Esophagus (tissue), 2 donors: ENCODE measurements at regions not wholly inside any gene's neighbourhood (a gene's known extent, or its start where the extent isn't known, plus 50 kb on each side); places are given as distances from the start of the nearest gene placed in this dataset.
"Not testable (repeated sequence)": the region's sequence is repeated elsewhere in the genome, so short reads cannot be mapped to it uniquely, and the experiment has no call there.

Experiments
- H3K27ac ChIP-seq, 2 donors: one replicate each; pipeline ENCODE4 v1.5.1; 2013; ENCODE audit warnings: low read depth in 2 of 2, mild to moderate bottlenecking in 2 of 2, inconsistent platforms in 1 of 2, low read length in 1 of 2, moderate library complexity in 1 of 2
- H3K27me3 ChIP-seq, 2 donors: one replicate each; pipeline ENCODE4 v1.6.1; 2013; ENCODE audit warnings: low read length in 2 of 2, control low read depth in 1 of 2, mild to moderate bottlenecking in 1 of 2; ENCODE audit not compliant: insufficient read depth in 2 of 2, control insufficient read depth in 1 of 2
- H3K36me3 ChIP-seq, 2 donors: one replicate each; pipeline ENCODE4 v1.6.1; 2013; ENCODE audit warnings: low read length in 1 of 2; ENCODE audit not compliant: control insufficient read depth in 2 of 2, insufficient read depth in 2 of 2
- H3K4me1 ChIP-seq, 2 donors: one replicate each; pipeline ENCODE4 v1.6.1; 2013; ENCODE audit warnings: low read length in 1 of 2; ENCODE audit not compliant: control insufficient read depth in 2 of 2, insufficient read depth in 2 of 2
- H3K4me3 ChIP-seq, 2 donors: one replicate each; pipeline ENCODE4 v1.5.1; 2013; ENCODE audit warnings: low read length in 2 of 2, mild to moderate bottlenecking in 2 of 2, low read depth in 1 of 2, moderate library complexity in 1 of 2
- H3K9me3 ChIP-seq, 2 donors: one replicate each; pipeline ENCODE4 v1.6.1; 2013; ENCODE audit warnings: mild to moderate bottlenecking in 2 of 2, low read depth in 1 of 2, low read length in 1 of 2, moderate library complexity in 1 of 2; ENCODE audit not compliant: control insufficient read depth in 2 of 2, insufficient read depth in 1 of 2
- WGBS, 2 donors: extraction: QIAGEN DNeasy Blood & Tissue Kit; methylation state at CpG; one replicate each; pipeline ENCODE4 v1.1.7; 2013; 5-methylcytosine and 5-hydroxymethylcytosine counted together
- donor health status: healthy with polysubstance abuse.
- donor health status: Bipolar disorder and iron deficiency.

DNA sequence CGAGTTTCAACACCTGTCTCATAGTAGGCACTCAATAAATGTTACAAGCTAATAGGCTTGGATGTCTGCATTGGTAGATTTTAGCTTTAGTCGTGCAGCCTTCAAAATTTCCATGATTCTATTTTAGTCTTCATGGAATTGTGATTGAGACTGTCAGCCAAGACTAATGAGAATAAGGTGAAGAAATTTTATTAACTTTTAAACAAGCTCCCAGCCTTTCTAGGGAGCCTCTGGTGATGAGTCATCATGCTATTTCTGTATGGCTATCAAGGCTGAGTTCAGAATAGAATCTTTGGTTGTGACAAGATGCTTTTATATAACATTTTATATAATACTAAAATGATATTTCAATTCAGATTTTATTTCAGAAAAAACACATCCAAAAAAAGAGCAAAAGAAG lies 685.8 kb downstream of the GABRG1 start:
- Histone ChIP-seq H3K4me1 (no peaks in the 10 kb centered on the region), H3K27me3 (no peaks in the 10 kb centered on the region), H3K27ac (no peak overlapping the region), H3K36me3 (no peaks in the 10 kb centered on the region), H3K4me3 (no peak overlapping the region), H3K9me3 (no peaks in the 10 kb centered on the region)
- 40 to 43% methylated on average over 2 of the region's 2 CpGs for WGBS, 2 donors

DNA sequence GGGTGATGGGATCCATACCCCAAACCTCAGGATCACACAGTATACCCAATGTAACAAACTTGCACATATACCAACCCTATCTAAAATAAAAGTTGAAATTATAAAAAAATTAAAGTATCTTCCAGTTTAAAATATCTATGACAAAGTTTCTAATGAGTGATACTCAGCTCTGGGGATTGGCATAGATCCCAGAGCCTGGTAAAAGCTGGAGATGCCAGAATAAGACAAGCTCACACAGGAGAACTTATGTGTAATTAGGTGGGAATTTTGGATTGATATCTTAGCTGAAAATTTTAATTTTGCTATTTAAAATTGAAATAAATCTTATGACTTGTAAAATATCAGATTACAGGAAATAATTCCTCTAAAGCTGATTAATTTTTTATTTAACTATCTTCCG lies 686.5 kb downstream of the GABRG1 start:
- H3K27ac ChIP-seq, result no peak overlapping the region
- WGBS, 2 donors, result 79 to 84% methylated on average over 1 of the region's 1 CpG
- H3K36me3 ChIP-seq, result no peaks in the 10 kb centered on the region
- H3K9me3 ChIP-seq, result no peaks in the 10 kb centered on the region
- H3K27me3 ChIP-seq, result no peaks in the 10 kb centered on the region
- no peak overlapping the region for H3K4me3 ChIP-seq
- no peaks in the 10 kb centered on the region for H3K4me1 ChIP-seq

DNA sequence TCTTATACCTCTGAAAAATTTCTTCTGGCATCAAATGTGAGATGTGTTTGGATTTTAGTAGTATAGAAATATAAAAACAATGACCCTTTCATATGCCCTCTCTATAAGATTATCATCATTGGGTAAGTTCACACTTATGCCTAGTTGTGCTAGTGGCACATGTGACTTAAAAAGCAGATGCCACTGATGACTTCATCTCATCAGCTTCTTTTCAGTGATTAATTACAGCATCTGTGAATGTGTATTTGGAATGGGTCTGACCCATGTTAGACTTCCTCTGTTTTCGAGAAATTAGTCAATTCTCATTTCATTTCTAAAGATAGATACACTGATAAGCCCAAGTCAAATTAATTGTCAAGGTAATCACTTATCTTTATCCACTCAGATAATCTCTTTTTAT lies 698.7 kb downstream of the GABRG1 start:
- Histone ChIP-seq H3K4me1 (no peaks in the 10 kb centered on the region), H3K9me3 (peaks cover 0 to 4% of the 10 kb centered on the region in 2 donors), H3K4me3 (no peak overlapping the region), H3K27me3 (no peaks in the 10 kb centered on the region), H3K36me3 (no peaks in the 10 kb centered on the region), H3K27ac (no peak overlapping the region)
- WGBS, 2 donors, result 69 to 82% methylated on average over 1 of the region's 1 CpG

DNA sequence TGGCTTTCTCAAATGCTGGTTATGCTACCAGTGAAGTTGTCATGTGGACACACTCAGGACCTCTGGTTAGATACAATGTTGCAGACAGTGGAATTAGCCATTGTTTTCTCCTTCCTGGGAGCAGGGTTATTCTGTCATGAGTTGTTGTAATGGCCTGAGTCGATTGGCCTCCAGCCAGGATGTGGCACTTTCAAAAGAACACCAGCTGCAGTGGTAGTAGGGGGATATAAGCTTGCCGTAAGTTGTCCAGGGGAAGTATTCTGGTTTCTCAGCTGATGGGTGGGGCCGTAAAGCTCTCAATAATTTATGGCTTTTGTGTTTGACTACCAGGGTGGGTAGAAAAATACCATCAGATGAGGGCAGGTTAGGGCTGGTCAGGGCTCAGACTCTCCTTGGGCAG lies 697.5 kb upstream of the GNPDA2 start:
- H3K9me3 ChIP-seq, result peaks cover 4% of the 10 kb centered on the region in 2 donors
- WGBS, 2 donors, result 51 to 56% methylated on average over 3 of the region's 3 CpGs
- no peaks in the 10 kb centered on the region for H3K4me1 ChIP-seq

DNA sequence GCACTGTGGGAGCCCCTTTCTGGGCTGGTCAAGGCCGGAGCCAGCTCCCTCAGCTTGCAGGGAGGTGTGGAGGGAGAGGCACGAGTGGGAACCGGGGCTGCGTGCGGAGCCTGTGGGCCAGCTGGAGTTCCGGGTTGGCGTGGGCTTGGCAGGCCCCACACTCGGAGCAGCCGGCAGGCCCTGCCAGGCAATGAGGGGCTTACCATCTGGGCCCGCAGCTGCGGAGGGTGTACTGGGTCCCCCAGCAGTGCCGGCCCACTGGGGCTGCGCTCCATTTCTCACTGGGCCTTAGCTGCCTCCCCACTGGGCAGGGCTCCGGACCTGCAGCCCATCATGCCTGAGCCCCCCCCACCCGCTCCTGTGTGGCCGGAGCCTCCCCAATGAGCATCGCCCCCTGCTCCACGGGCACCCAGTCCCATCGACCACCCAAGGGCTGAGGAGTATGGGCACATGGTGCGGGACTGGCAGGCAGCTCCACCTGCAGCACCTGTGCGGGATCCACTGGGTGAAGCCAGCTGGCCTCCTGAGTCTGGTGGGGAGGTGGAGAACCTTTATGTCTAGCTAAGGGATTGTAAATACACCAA lies 693.8 kb upstream of the GNPDA2 start:
- H3K4me1 ChIP-seq, H3K4me3 ChIP-seq, H3K27ac ChIP-seq, H3K9me3 ChIP-seq, H3K36me3 ChIP-seq, H3K27me3 ChIP-seq: not testable (repeated sequence)
- WGBS, 2 donors, result 88 to 94% methylated on average over 12 to 21 of the region's 21 CpGs

More for the DNA sequence above, 697.5 kb upstream of the GNPDA2 start:
- no peak overlapping the region for H3K4me3 ChIP-seq
- no peaks in the 10 kb centered on the region for H3K36me3 ChIP-seq
- no peak overlapping the region for H3K27ac ChIP-seq
- H3K27me3 ChIP-seq, result no peaks in the 10 kb centered on the region

DNA sequence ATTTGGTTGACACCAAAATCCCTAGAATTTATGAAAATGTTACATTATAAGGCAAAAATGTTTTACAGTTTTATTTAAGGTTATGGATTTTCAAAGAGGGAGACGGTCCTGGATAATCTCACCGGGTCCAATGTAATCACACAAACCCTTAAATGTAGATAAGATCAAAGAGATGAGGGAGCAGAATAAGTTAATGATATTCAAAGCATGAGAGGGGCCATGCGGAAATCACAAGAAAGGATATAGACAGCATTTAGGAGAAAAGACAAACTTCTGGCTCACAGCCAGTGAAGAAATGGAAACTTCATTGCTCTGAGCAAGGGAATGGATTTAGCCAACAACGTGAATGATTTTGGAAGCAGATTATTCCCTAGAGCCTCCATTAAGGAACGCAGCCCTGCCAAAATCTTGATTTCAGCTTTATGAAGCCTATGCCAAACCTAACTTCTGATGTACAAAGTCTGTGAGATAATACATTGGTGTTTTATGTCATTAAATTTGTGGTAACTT lies 684.4 kb upstream of the GNPDA2 start:
- Histone ChIP-seq H3K27me3 (no peaks in the 10 kb centered on the region), H3K36me3 (no peaks in the 10 kb centered on the region), H3K4me1 (no peaks in the 10 kb centered on the region), H3K27ac (no peak overlapping the region), H3K4me3 (no peak overlapping the region), H3K9me3 (no peaks in the 10 kb centered on the region)
- WGBS, 2 donors, result 54 to 57% methylated on average over 5 of the region's 5 CpGs

DNA sequence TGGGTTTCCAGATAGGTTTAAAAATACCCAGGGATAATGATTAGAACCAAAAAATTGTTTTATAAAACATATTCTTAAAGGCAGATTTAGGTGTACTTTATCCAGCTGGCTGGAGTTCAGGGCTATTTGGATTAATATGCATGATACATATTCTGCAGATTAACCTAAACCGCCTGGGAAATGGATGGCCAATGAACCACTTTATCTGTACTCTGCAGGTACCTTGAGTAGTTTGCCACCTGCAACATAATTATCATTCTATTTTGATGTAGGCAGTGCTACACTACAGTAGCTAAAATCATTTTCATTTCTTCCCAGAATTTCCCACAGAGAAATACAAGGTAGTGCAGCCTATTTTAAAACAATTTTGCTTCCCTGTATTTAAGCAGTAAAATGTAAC lies 683.2 kb upstream of the GNPDA2 start:
- Histone ChIP-seq H3K36me3 (no peaks in the 10 kb centered on the region), H3K27me3 (no peaks in the 10 kb centered on the region)
- WGBS, 2 donors, result 87 to 89% methylated on average over 1 of the region's 1 CpG

DNA sequence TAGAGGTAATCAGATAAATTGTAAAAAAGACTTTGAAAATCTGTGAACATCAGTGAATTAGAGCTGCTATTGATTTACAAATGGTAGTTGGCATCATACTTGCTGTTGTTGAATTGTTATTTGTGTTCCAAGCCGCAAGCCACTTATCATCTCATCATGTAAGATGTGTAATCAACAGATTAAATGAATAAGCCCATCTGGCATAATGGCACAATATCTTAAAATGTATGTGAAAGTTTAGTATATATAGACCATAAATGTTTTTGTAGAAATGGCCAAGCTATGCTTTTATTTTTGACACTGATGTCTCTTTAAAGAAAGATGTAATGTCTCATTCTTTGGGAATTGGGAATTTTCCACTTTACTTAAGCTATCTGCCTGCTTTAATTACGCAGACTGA lies 682.6 kb upstream of the GNPDA2 start:
- Histone ChIP-seq H3K4me3 (no peak overlapping the region), H3K27me3 (no peaks in the 10 kb centered on the region), H3K9me3 (no peaks in the 10 kb centered on the region), H3K36me3 (no peaks in the 10 kb centered on the region), H3K27ac (no peak overlapping the region), H3K4me1 (no peaks in the 10 kb centered on the region)
- WGBS, 2 donors, result 72 to 76% methylated on average over 2 of the region's 2 CpGs

More for the DNA sequence above, 683.2 kb upstream of the GNPDA2 start:
- Histone ChIP-seq H3K4me1 (no peaks in the 10 kb centered on the region), H3K27ac (no peak overlapping the region), H3K9me3 (no peaks in the 10 kb centered on the region), H3K4me3 (no peak overlapping the region)

DNA sequence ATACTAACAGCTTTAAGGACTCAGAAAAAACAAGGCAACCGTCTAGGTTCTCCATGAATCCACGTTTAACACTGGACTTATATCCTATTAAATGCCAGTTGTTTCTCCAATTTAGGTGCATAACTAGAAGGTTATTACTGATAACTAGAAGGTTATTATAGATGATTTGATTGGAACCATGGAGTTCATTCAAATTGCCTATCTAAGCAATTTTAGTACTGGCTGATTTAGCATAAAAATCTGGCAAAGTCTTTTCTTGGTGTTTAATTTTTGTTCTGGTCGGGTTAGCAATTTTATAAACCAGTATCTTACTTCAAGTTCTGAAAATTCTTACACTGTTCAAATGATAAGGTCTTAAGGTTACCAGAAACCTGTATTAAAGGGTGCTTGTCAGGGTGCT lies 672.8 kb upstream of the GNPDA2 start:
- Histone ChIP-seq H3K4me3 (no peak overlapping the region), H3K9me3 (peaks cover 0 to 2% of the 10 kb centered on the region in 2 donors), H3K27me3 (no peaks in the 10 kb centered on the region), H3K27ac (no peak overlapping the region), H3K36me3 (no peaks in the 10 kb centered on the region), H3K4me1 (no peaks in the 10 kb centered on the region)
- 26 to 37% methylated on average over 3 of the region's 3 CpGs for WGBS, 2 donors

DNA sequence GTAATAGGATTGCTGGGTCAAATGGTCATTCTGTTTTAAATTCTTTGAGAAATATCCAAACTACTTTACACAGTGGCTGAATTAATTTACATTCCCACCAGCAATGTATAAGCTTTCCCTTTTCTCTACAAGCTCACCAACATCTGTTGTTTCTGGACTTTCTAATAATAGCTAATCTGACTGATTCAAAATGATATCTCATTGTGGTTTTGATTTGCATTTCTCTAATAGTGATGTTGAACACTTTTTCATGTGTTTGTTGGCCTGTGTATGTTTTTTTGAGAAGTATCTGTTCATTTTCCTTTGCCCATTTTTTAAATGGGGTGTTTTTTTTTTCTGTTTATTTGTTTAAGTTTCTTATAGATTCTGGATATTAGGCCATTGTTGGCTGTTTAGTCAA lies 659.0 kb upstream of the GNPDA2 start:
- Histone ChIP-seq H3K4me3 (no peak overlapping the region), H3K27ac (no peak overlapping the region), H3K9me3 (no peaks in the 10 kb centered on the region), H3K27me3 (no peaks in the 10 kb centered on the region), H3K4me1 (no peaks in the 10 kb centered on the region), H3K36me3 (no peaks in the 10 kb centered on the region)
